ENCODE measurements at regions not wholly inside any gene's neighbourhood (a gene's known extent, or its start where the extent isn't known, plus 50 kb on each side); places are given as distances from the start of the nearest gene placed in this dataset.

DNA sequence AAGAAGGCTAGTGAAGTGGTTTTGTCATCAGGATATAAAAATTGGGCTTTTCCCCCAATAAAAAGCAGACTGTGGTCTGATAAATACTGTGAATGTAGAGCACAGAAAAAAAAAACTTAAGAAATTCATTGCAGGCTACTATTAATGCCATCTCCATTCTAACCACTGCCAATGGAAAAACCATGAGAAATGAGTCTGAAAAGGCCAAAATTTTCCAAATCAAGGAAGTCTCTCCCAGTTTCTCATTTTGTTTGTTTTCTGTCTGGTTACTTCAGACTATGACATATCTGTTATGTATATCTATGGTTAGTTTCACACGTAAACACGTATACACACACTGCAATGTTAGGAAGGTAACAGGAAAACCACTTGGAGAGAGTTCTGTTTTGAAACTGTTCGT, 193.6 kb upstream of the TSC22D1 start:
- WGBS, 2 experiments (ENCODE audit: extremely low coverage in 1 of 2, insufficient coverage in 1 of 2, insufficient read length in 1 of 2, insufficient replicate concordance in 2 of 2, low coverage in 1 of 2, low lambda C conversion rate in 2 of 2, missing lambda C conversion rate in 1 of 2): 91% methylated on average over 3 of the region's 3 CpGs; no CpG with 5 or more reads in 1 of the 2 experiments
- TF ChIP-seq SRF (IDR thresholded peaks at IDR 0.05; ENCODE audit: low read depth, low read length) (no peak), EZH2 (IDR thresholded peaks at IDR 0.05; ENCODE audit: low read depth, low read length, severe bottlenecking) (no peak), CEBPB (IDR thresholded peaks at IDR 0.05; ENCODE audit: low read depth, low read length) (no peak), CBX5 (IDR thresholded peaks at IDR 0.05; ENCODE audit: low read depth, low read length) (no peak), ATF2 (IDR thresholded peaks at IDR 0.05; ENCODE audit: low read length) (no peak), POU5F1 (IDR thresholded peaks at IDR 0.05; ENCODE audit: low read depth, low read length) (no peak), RXRA (IDR thresholded peaks at IDR 0.05; ENCODE audit: insufficient read depth, low read depth, low read length) (no peak), NANOG (IDR thresholded peaks at IDR 0.05; ENCODE audit: insufficient read depth, low read depth, low read length, poor library complexity, severe bottlenecking) (no peak), SUZ12 (IDR thresholded peaks at IDR 0.05; ENCODE audit: low read length) (no peak), CHD2 (IDR thresholded peaks at IDR 0.05; ENCODE audit: low read length) (no peak)
- TF ChIP-seq, protein P1, sequence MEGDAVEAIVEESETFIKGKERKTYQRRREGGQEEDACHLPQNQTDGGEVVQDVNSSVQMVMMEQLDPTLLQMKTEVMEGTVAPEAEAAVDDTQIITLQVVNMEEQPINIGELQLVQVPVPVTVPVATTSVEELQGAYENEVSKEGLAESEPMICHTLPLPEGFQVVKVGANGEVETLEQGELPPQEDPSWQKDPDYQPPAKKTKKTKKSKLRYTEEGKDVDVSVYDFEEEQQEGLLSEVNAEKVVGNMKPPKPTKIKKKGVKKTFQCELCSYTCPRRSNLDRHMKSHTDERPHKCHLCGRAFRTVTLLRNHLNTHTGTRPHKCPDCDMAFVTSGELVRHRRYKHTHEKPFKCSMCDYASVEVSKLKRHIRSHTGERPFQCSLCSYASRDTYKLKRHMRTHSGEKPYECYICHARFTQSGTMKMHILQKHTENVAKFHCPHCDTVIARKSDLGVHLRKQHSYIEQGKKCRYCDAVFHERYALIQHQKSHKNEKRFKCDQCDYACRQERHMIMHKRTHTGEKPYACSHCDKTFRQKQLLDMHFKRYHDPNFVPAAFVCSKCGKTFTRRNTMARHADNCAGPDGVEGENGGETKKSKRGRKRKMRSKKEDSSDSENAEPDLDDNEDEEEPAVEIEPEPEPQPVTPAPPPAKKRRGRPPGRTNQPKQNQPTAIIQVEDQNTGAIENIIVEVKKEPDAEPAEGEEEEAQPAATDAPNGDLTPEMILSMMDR (IDR thresholded peaks at IDR 0.05; ENCODE audit: control extremely low read depth in 1 of 3, insufficient read depth in 1 of 3, low read depth in 1 of 3, low read length in 3 of 3): no peak

More for the DNA sequence above, 193.6 kb upstream of the TSC22D1 start:
- H3K4me3 ChIP-seq (ENCODE audit: extremely low read depth in 1 of 4, insufficient read depth in 2 of 4, low read depth in 3 of 4, low read length in 4 of 4): no peak overlapping the region
- H3K4ac ChIP-seq (replicated peaks; ENCODE audit: insufficient read length, low read depth, low read length): no peak overlapping the region
- no peak overlapping the region for H3K14ac ChIP-seq (ENCODE audit: insufficient read length)
- peaks cover 0 to 4% (median 1%) of the 10 kb centered on the region in 4 experiments; a peak in 2 of 7 replicates for H3K4me1 ChIP-seq (replicated peaks in 1 of 4; ENCODE audit: control insufficient read depth in 3 of 4, insufficient read depth in 4 of 4, low read length in 3 of 4)
- H3K36me3 ChIP-seq (ENCODE audit: control insufficient read depth in 2 of 4, insufficient read depth in 4 of 4, low read length in 3 of 4): no peaks in the 10 kb centered on the region
- H2BK12ac ChIP-seq (ENCODE audit: low read depth, low read length): no peak overlapping the region
- no peaks in the 10 kb centered on the region for H4K20me1 ChIP-seq (replicated peaks in 1 of 2; ENCODE audit: control insufficient read depth in 1 of 2, insufficient read depth in 2 of 2, low read length in 2 of 2)
- H3K9me3 ChIP-seq (ENCODE audit: insufficient read depth in 2 of 2, low read depth in 1 of 2, low read length in 1 of 2): no peaks in the 10 kb centered on the region
- no peak overlapping the region for H3K18ac ChIP-seq (ENCODE audit: extremely low read depth, low read length)
- H2BK20ac ChIP-seq (ENCODE audit: low read length): no peak overlapping the region
- no peaks in the 10 kb centered on the region for H3K79me1 ChIP-seq (ENCODE audit: low read depth, low read length)
- H4K8ac ChIP-seq (ENCODE audit: extremely low read depth, insufficient read depth, low read length): no peak overlapping the region
- H2AFZ ChIP-seq (ENCODE audit: low read length): no peak overlapping the region
- CTCF ChIA-PET (ENCODE audit: partially characterized antibody): no interaction called here
- FAIRE-seq (no peak), DNase-seq (ENCODE audit: low read depth in 1 of 2, low spot score in 2 of 2) (no peak)
- H4K91ac ChIP-seq (replicated peaks; ENCODE audit: insufficient read length, low read length): no peak overlapping the region
- H3K9ac ChIP-seq (replicated peaks in 1 of 4; ENCODE audit: extremely low read depth in 1 of 4, low read depth in 3 of 4, low read length in 3 of 4): no peak overlapping the region
- no peak overlapping the region for H3K27ac ChIP-seq (ENCODE audit: low read depth, low read length)
- H3K79me2 ChIP-seq (ENCODE audit: control insufficient read depth in 1 of 2, insufficient read depth in 2 of 2, low read length in 2 of 2): no peaks in the 10 kb centered on the region
- no peaks in the 10 kb centered on the region for H3K27me3 ChIP-seq (replicated peaks in 1 of 4; ENCODE audit: control insufficient read depth in 3 of 4, extremely low read depth in 1 of 4, insufficient read depth in 3 of 4, low read length in 3 of 4)
- H3K56ac ChIP-seq (replicated peaks; ENCODE audit: insufficient read length, low read depth, low read length): no peak overlapping the region
- no peak overlapping the region for H2BK120ac ChIP-seq (replicated peaks; ENCODE audit: low read depth, low read length)
- no peak overlapping the region for H2BK15ac ChIP-seq (ENCODE audit: low read length)
- H3K23ac ChIP-seq (ENCODE audit: insufficient read length): no peak overlapping the region
- no peak overlapping the region for H2AK5ac ChIP-seq (ENCODE audit: low read depth, low read length)
- no peaks in the 10 kb centered on the region for H3K23me2 ChIP-seq (ENCODE audit: low read depth, low read length)
- POLR2A ChIA-PET (ENCODE audit: partially characterized antibody): no interaction called here
- H3K4me2 ChIP-seq (ENCODE audit: insufficient read depth in 1 of 2, low read depth in 2 of 2, low read length in 2 of 2): no peak overlapping the region
- no peak overlapping the region for H2BK5ac ChIP-seq (ENCODE audit: low read depth, low read length)
- no peak overlapping the region for H4K5ac ChIP-seq (ENCODE audit: insufficient read length, low read depth, low read length)
